Smooth muscle cell (in vitro differentiated cells): ENCODE measurements at regions not wholly inside any gene's neighbourhood (a gene's known extent, or its start where the extent isn't known, plus 50 kb on each side); places are given as distances from the start of the nearest gene placed in this dataset.
"Not testable (repeated sequence)": the region's sequence is repeated elsewhere in the genome, so short reads cannot be mapped to it uniquely, and the experiment has no call there.

Source experiments
- DNase-seq: peaks from one replicate; lab custom pipeline; 2025; ENCODE audit not compliant: unreplicated experiment; lab: John Stamatoyannopoulos, UW
- H2AFZ ChIP-seq: fragments of 200-600 bp; sonication (generic); 2 replicates; pipeline ENCODE4 v1.6.0; 2016; ENCODE audit warnings: antibody characterized with exemption, low read depth, mild to moderate bottlenecking
- H3F3A ChIP-seq: fragments of 200-600 bp; sonication (generic); 2 replicates; pipeline ENCODE4 v1.6.0; 2017; ENCODE audit warnings: antibody characterized with exemption, low read depth
- H3K27ac ChIP-seq: fragments of 200-600 bp; sonication (generic); 2 replicates; pipeline ENCODE4 v1.5.1; 2016; ENCODE audit warnings: low read depth, mild to moderate bottlenecking
- H3K27me3 ChIP-seq: fragments of 200-600 bp; sonication (generic); 2 replicates; pipeline ENCODE4 v1.6.1; 2016; ENCODE audit warnings: low read depth, mild to moderate bottlenecking
- H3K36me3 ChIP-seq: fragments of 200-600 bp; sonication (generic); 2 replicates; pipeline ENCODE4 v1.5.1; 2016; ENCODE audit warnings: low read depth
- H3K4me1 ChIP-seq: fragments of 200-600 bp; sonication (generic); 2 replicates; pipeline ENCODE4 v1.5.1; 2016; ENCODE audit warnings: low read depth
- H3K4me2 ChIP-seq: fragments of 200-600 bp; sonication (generic); 2 replicates; pipeline ENCODE4 v1.6.0; 2016; ENCODE audit warnings: mild to moderate bottlenecking
- H3K4me3 ChIP-seq: fragments of 200-600 bp; sonication (generic); 2 replicates; pipeline ENCODE4 v1.5.1; 2016; ENCODE audit warnings: mild to moderate bottlenecking
- H3K79me2 ChIP-seq: fragments of 200-600 bp; sonication (generic); 2 replicates; pipeline ENCODE4 v1.6.0; 2016; ENCODE audit warnings: low read depth, mild to moderate bottlenecking
- H3K9ac ChIP-seq: fragments of 200-600 bp; sonication (generic); 2 replicates; pipeline ENCODE4 v1.6.0; 2016; ENCODE audit warnings: low read depth
- H3K9me3 ChIP-seq: fragments of 200-600 bp; sonication (generic); replicated peaks from 2 replicates; pipeline ENCODE4 v1.5.1; 2016; ENCODE audit warnings: low read depth
- H4K20me1 ChIP-seq: fragments of 200-600 bp; sonication (generic); 2 replicates; pipeline ENCODE4 v1.6.0; 2016; ENCODE audit warnings: low read depth
- CTCF ChIP-seq: fragments of 200-600 bp; sonication (generic); IDR thresholded peaks from 2 replicates; pipeline ENCODE4 v1.5.1; 2017; ENCODE audit warnings: borderline replicate concordance, mild to moderate bottlenecking, antibody characterized with exemption; ENCODE audit not compliant: insufficient read depth, poor library complexity, severe bottlenecking
- WGBS: methylation state at CpG from one replicate; pipeline ENCODE4 v1.1.7; 2016; ENCODE audit warnings: low lambda C conversion rate; 5-methylcytosine and 5-hydroxymethylcytosine counted together

GRCh38 chr4:84260495-84260894 lies 238.6 kb downstream of the NKX6-1 start:
- H3K9me3 ChIP-seq: peaks cover 7% of the 10 kb centered on the region
- DNase-seq: no peak
- H4K20me1 ChIP-seq: no peaks in the 10 kb centered on the region
- no peak overlapping the region for H2AFZ ChIP-seq
- H3K79me2 ChIP-seq: no peaks in the 10 kb centered on the region
- no peaks in the 10 kb centered on the region for H3K36me3 ChIP-seq
- no peak overlapping the region for H3K9ac ChIP-seq
- no peak for TF ChIP-seq CTCF
- no peak overlapping the region for H3K27ac ChIP-seq
- H3F3A ChIP-seq: no peaks in the 10 kb centered on the region
- H3K4me1 ChIP-seq: no peaks in the 10 kb centered on the region
- no peaks in the 10 kb centered on the region for H3K27me3 ChIP-seq
- no peak overlapping the region for H3K4me2 ChIP-seq
- no peak overlapping the region for H3K4me3 ChIP-seq

GRCh38 chr4:84258905-84259830 lies 239.9 kb downstream of the NKX6-1 start:
- DNase-seq: no peak

DNA sequence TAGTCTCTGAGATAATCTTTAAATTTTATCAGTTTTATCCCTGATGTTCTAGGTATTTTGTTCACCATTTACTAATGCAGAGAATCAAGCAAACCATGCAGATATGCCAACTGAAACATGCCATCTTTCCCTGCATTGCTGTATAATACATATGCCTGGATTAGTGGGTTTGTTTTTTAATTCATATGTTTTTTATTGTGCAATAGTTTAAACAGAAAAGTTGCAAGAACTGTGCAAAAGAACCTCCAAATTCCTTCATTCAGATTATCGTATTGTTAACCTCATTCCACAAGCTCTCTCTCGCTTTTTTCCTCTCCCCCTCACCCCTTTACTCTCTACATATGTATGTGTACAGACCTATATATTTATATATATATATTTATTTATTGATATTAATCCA lies 244.6 kb downstream of the NKX6-1 start:
- Histone ChIP-seq H3K27ac (no peak overlapping the region), H3K27me3 (no peaks in the 10 kb centered on the region), H2AFZ (no peak overlapping the region), H3K79me2 (no peaks in the 10 kb centered on the region), H3K9me3 (no peaks in the 10 kb centered on the region), H4K20me1 (no peaks in the 10 kb centered on the region), H3K9ac (no peak overlapping the region), H3K4me2 (no peak overlapping the region), H3F3A (no peaks in the 10 kb centered on the region), H3K36me3 (no peaks in the 10 kb centered on the region), H3K4me1 (no peaks in the 10 kb centered on the region), H3K4me3 (no peak overlapping the region)
- DNase-seq: no peak
- WGBS: 100% methylated on average over 2 of the region's 2 CpGs
- no peak for TF ChIP-seq CTCF

More at GRCh38 chr4:84258905-84259830, 239.9 kb downstream of the NKX6-1 start:
- 47% methylated on average over 2 of the region's 2 CpGs for WGBS
- H4K20me1 ChIP-seq: no peaks in the 10 kb centered on the region
- no peak overlapping the region for H3K9ac ChIP-seq
- TF ChIP-seq CTCF: peak; percentile 45
- H3F3A ChIP-seq: no peaks in the 10 kb centered on the region
- H2AFZ ChIP-seq: no peak overlapping the region
- no peaks in the 10 kb centered on the region for H3K27me3 ChIP-seq
- H3K4me1 ChIP-seq: no peaks in the 10 kb centered on the region
- H3K4me3 ChIP-seq: no peak overlapping the region
- H3K9me3 ChIP-seq: peaks cover 7% of the 10 kb centered on the region
- H3K79me2 ChIP-seq: no peaks in the 10 kb centered on the region
- no peak overlapping the region for H3K27ac ChIP-seq
- H3K4me2 ChIP-seq: no peak overlapping the region
- H3K36me3 ChIP-seq: no peaks in the 10 kb centered on the region

DNA sequence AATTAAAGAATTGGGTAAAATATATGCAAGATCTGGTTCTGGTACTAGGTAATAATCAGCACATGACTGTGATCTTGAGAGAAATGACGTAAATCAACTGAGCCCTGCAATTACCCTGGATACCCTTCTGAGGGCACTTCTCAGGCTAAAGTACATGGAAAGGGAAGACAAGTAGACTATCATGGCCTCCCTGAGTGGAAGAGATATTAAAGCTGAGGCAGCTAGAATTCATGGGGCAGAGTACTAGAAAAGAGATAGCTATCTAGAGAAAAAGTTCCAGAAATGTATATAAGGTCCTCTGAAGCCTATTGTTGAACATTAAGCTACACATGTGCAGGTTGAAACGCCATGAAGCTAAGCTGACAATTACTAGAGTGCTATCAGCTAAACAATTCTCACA lies 249.6 kb downstream of the NKX6-1 start:
- Histone ChIP-seq H3K36me3 (no peaks in the 10 kb centered on the region), H3F3A (no peaks in the 10 kb centered on the region), H4K20me1 (no peaks in the 10 kb centered on the region), H3K27ac (no peak overlapping the region), H3K27me3 (no peaks in the 10 kb centered on the region), H3K4me2 (no peak overlapping the region), H3K4me1 (no peaks in the 10 kb centered on the region), H3K79me2 (no peaks in the 10 kb centered on the region), H3K4me3 (no peak overlapping the region), H2AFZ (no peak overlapping the region), H3K9ac (no peak overlapping the region), H3K9me3 (no peaks in the 10 kb centered on the region)
- no peak for DNase-seq
- WGBS: 76% methylated on average over 2 of the region's 2 CpGs
- TF ChIP-seq CTCF: no peak

- not testable (repeated sequence) for H2AFZ ChIP-seq, H3K79me2 ChIP-seq, H3K4me3 ChIP-seq, H3F3A ChIP-seq, H3K27ac ChIP-seq, H4K20me1 ChIP-seq, H3K9me3 ChIP-seq, H3K4me1 ChIP-seq, H3K27me3 ChIP-seq, H3K36me3 ChIP-seq, H3K4me2 ChIP-seq, H3K9ac ChIP-seq, DNase-seq
- WGBS: 92% methylated on average over 14 of the region's 14 CpGs
Measured at GRCh38 chr4:84245042-84245441, 254.1 kb downstream of the NKX6-1 start.
